ENCODE measurements at regions not wholly inside any gene's neighbourhood (a gene's known extent, or its start where the extent isn't known, plus 50 kb on each side); places are given as distances from the start of the nearest gene placed in this dataset.
"Not testable (repeated sequence)": the region's sequence is repeated elsewhere in the genome, so short reads cannot be mapped to it uniquely, and the experiment has no call there.

- no peak for DNase-seq (ENCODE audit: low spot score)
Observed at GRCh38 chr4:38279650-38280322, 319.6 kb downstream of the PTTG2 start.

GRCh38 chr4:38280323-38280706, 320.1 kb downstream of the PTTG2 start:
- DNase-seq (ENCODE audit: low spot score) = no peak

GRCh38 chr4:38281371-38282071, 321.3 kb downstream of the PTTG2 start:
- no peak for DNase-seq (ENCODE audit: low spot score)

GRCh38 chr4:38283724-38284123, 323.5 kb downstream of the PTTG2 start:
- no peak for DNase-seq (ENCODE audit: low spot score)

GRCh38 chr4:38284294-38285030, 324.3 kb downstream of the PTTG2 start:
- no peak for DNase-seq (ENCODE audit: low spot score)

- no peak for DNase-seq (ENCODE audit: low spot score)
Observed at GRCh38 chr4:38287101-38287851, 327.1 kb downstream of the PTTG2 start.

GRCh38 chr4:38289553-38289952, 329.4 kb downstream of the PTTG2 start:
- DNase-seq (ENCODE audit: low spot score) = no peak

GRCh38 chr4:38290366-38290765, 330.2 kb downstream of the PTTG2 start:
- no peak for DNase-seq (ENCODE audit: low spot score)

- DNase-seq (ENCODE audit: low spot score) = no peak
Observed at GRCh38 chr4:38290914-38291313, 330.7 kb downstream of the PTTG2 start.

- no peak for DNase-seq (ENCODE audit: low spot score)
Observed at GRCh38 chr4:38292529-38292928, 332.3 kb downstream of the PTTG2 start.

GRCh38 chr4:38294238-38294637, 334.0 kb downstream of the PTTG2 start:
- DNase-seq (ENCODE audit: low spot score) = no peak

GRCh38 chr4:38297061-38297460, 336.9 kb downstream of the PTTG2 start:
- DNase-seq (ENCODE audit: low spot score) = no peak

GRCh38 chr4:38298868-38299713, 338.9 kb downstream of the PTTG2 start:
- no peak for DNase-seq (ENCODE audit: low spot score)

GRCh38 chr4:38302910-38303309, 342.7 kb downstream of the PTTG2 start:
- DNase-seq (ENCODE audit: low spot score) = no peak

- DNase-seq (ENCODE audit: low spot score) = not testable (repeated sequence)
Observed at GRCh38 chr4:38304460-38304859, 344.3 kb downstream of the PTTG2 start.

GRCh38 chr4:38306482-38307071, 346.4 kb downstream of the PTTG2 start:
- peak; percentile 96 for DNase-seq (ENCODE audit: low spot score)

GRCh38 chr4:38308728-38309311, 348.6 kb downstream of the PTTG2 start:
- DNase-seq (ENCODE audit: low spot score) = peak; percentile 93

- DNase-seq (ENCODE audit: low spot score) = peak; percentile 58
Observed at GRCh38 chr4:38309471-38309870, 349.3 kb downstream of the PTTG2 start.

GRCh38 chr4:38310446-38311043, 350.3 kb downstream of the PTTG2 start:
- DNase-seq (ENCODE audit: low spot score) = no peak

GRCh38 chr4:38311495-38312126, 351.4 kb downstream of the PTTG2 start:
- no peak for DNase-seq (ENCODE audit: low spot score)

Measured in pons (tissue), 1 donor.